NT2/D1 (cell line): ENCODE measurements at regions not wholly inside any gene's neighbourhood (a gene's known extent, or its start where the extent isn't known, plus 50 kb on each side); places are given as distances from the start of the nearest gene placed in this dataset.

ENCODE experiments used
- YY1 ChIP-seq: IDR thresholded peaks from 2 replicates; pipeline ENCODE4 v1.6.1; 2011; ENCODE audit not compliant: insufficient read length, insufficient read depth
- ZNF274 ChIP-seq: IDR thresholded peaks from 2 replicates; pipeline ENCODE4 v1.6.1; 2011; ENCODE audit warnings: mild to moderate bottlenecking, low read depth, low read length

- no peak for TF ChIP-seq ZNF274
- TF ChIP-seq YY1, result no peak
These were observed 76.9 kb downstream of the FH start for GRCh38 chr1:241442686-241443085.
